ENCODE measurements at regions not wholly inside any gene's neighbourhood (a gene's known extent, or its start where the extent isn't known, plus 50 kb on each side); places are given as distances from the start of the nearest gene placed in this dataset.

DNA sequence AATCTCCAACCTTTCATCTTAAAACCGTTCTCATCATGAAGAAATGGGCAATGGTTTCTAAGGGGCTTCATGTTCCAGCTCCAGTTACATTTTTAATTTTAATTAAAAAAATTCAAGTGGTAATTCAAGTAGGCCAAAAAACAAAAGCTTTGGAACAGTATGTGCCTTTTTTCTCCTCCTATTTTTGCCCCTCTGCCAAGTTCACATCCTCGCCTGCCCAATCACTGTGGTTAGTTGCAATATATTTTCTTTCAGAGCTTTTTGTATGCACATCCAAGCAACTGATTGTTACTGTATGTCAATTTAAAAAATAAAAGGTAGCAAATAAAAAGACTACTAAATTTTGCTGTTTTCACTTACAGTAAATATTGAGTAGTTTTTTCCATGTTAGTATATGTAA is 99.8 kb upstream of the B3GAT2 start:
- no peak for TF ChIP-seq ZNF660 (tag by site-specific recombination; IDR thresholded peaks at IDR 0.05)
- TF ChIP-seq, protein P1, sequence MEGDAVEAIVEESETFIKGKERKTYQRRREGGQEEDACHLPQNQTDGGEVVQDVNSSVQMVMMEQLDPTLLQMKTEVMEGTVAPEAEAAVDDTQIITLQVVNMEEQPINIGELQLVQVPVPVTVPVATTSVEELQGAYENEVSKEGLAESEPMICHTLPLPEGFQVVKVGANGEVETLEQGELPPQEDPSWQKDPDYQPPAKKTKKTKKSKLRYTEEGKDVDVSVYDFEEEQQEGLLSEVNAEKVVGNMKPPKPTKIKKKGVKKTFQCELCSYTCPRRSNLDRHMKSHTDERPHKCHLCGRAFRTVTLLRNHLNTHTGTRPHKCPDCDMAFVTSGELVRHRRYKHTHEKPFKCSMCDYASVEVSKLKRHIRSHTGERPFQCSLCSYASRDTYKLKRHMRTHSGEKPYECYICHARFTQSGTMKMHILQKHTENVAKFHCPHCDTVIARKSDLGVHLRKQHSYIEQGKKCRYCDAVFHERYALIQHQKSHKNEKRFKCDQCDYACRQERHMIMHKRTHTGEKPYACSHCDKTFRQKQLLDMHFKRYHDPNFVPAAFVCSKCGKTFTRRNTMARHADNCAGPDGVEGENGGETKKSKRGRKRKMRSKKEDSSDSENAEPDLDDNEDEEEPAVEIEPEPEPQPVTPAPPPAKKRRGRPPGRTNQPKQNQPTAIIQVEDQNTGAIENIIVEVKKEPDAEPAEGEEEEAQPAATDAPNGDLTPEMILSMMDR (tag by site-specific recombination; IDR thresholded peaks at IDR 0.05), result no peak
- no peak for TF ChIP-seq SP2 (tag by site-specific recombination; IDR thresholded peaks at IDR 0.05)
- TF ChIP-seq ZNF777 (tag by site-specific recombination; IDR thresholded peaks at IDR 0.05; ENCODE audit: borderline replicate concordance), result no peak
- no peak for TF ChIP-seq ZNF274 (IDR thresholded peaks at IDR 0.05; ENCODE audit: low read length)
- no peak for TF ChIP-seq ZNF274 (tag by site-specific recombination; IDR thresholded peaks at IDR 0.05; ENCODE audit: borderline replicate concordance)
- no peak for TF ChIP-seq ZNF302 (tag by site-specific recombination; IDR thresholded peaks at IDR 0.05; ENCODE audit: low read depth)
- no peak for TF ChIP-seq GLI4 (tag by site-specific recombination; IDR thresholded peaks at IDR 0.05)
- no peak for TF ChIP-seq GFI1B (tag by site-specific recombination; IDR thresholded peaks at IDR 0.05)
- TF ChIP-seq REST (tag by site-specific recombination; IDR thresholded peaks at IDR 0.05), result no peak
- TF ChIP-seq ELK4 (IDR thresholded peaks at IDR 0.05; ENCODE audit: borderline replicate concordance, low read depth, low read length), result no peak
- TF ChIP-seq, protein P2, sequence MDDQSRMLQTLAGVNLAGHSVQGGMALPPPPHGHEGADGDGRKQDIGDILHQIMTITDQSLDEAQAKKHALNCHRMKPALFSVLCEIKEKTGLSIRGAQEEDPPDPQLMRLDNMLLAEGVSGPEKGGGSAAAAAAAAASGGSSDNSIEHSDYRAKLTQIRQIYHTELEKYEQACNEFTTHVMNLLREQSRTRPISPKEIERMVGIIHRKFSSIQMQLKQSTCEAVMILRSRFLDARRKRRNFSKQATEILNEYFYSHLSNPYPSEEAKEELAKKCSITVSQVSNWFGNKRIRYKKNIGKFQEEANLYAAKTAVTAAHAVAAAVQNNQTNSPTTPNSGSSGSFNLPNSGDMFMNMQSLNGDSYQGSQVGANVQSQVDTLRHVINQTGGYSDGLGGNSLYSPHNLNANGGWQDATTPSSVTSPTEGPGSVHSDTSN (CRISPR knock-in tag; IDR thresholded peaks at IDR 0.05), result no peak

All from HEK293 (cell line).